COLO668 (cell line): ENCODE measurements at regions not wholly inside any gene's neighbourhood (a gene's known extent, or its start where the extent isn't known, plus 50 kb on each side); places are given as distances from the start of the nearest gene placed in this dataset.
"Not testable (repeated sequence)": the region's sequence is repeated elsewhere in the genome, so short reads cannot be mapped to it uniquely, and the experiment has no call there.

Source experiments
- DNase-seq: peaks from one replicate; lab custom pipeline; 2025; ENCODE audit not compliant: unreplicated experiment; lab: John Stamatoyannopoulos, UW

- no peak for DNase-seq
Observed at GRCh38 chr5:74462356-74462755, 178.2 kb downstream of the ENC1 start.

GRCh38 chr5:74461251-74461650 lies 179.3 kb downstream of the ENC1 start:
- DNase-seq: no peak

- no peak for DNase-seq
Observed at GRCh38 chr5:74460694-74461093, 179.8 kb downstream of the ENC1 start.

- no peak for DNase-seq
Observed at GRCh38 chr5:74459984-74460383, 180.5 kb downstream of the ENC1 start.

GRCh38 chr5:74457876-74458275 lies 182.7 kb downstream of the ENC1 start:
- no peak for DNase-seq

- no peak for DNase-seq
Observed at GRCh38 chr5:74454263-74455030, 186.1 kb downstream of the ENC1 start.

- DNase-seq: no peak
Observed at GRCh38 chr5:74452856-74453255, 187.7 kb downstream of the ENC1 start.

- no peak for DNase-seq
Observed at GRCh38 chr5:74450095-74450494, 190.4 kb downstream of the ENC1 start.

- no peak for DNase-seq
Observed at GRCh38 chr5:74446725-74447241, 193.7 kb downstream of the ENC1 start.

- no peak for DNase-seq
Observed at GRCh38 chr5:74442466-74442865, 198.1 kb downstream of the ENC1 start.

- DNase-seq: no peak
Observed at GRCh38 chr5:74441616-74442015, 198.9 kb downstream of the ENC1 start.

GRCh38 chr5:74440341-74440740 lies 200.2 kb downstream of the ENC1 start:
- no peak for DNase-seq

GRCh38 chr5:74437870-74438269 lies 202.7 kb downstream of the ENC1 start:
- not testable (repeated sequence) for DNase-seq

GRCh38 chr5:74433896-74434829 lies 206.4 kb downstream of the ENC1 start:
- DNase-seq: no peak

- DNase-seq: no peak
Observed at GRCh38 chr5:74433255-74433895, 207.2 kb downstream of the ENC1 start.

- no peak for DNase-seq
Observed at GRCh38 chr5:74432721-74433120, 207.8 kb downstream of the ENC1 start.

- no peak for DNase-seq
Observed at GRCh38 chr5:74432216-74432615, 208.3 kb downstream of the ENC1 start.

GRCh38 chr5:74431290-74431669 lies 209.2 kb downstream of the ENC1 start:
- no peak for DNase-seq

GRCh38 chr5:74430631-74431289 lies 209.8 kb downstream of the ENC1 start:
- no peak for DNase-seq

- no peak for DNase-seq
Observed at GRCh38 chr5:74429495-74429894, 211.0 kb downstream of the ENC1 start.

GRCh38 chr5:74428876-74429275 lies 211.7 kb downstream of the ENC1 start:
- no peak for DNase-seq
